SU-DHL-6 (cell line): ENCODE measurements at regions not wholly inside any gene's neighbourhood (a gene's known extent, or its start where the extent isn't known, plus 50 kb on each side); places are given as distances from the start of the nearest gene placed in this dataset.

Experiments used
- H2AFZ ChIP-seq: fragments of 200-600 bp; sonication (generic); 2 replicates; pipeline ENCODE4 v1.6.1; 2014; ENCODE audit warnings: low read depth, mild to moderate bottlenecking, moderate library complexity, mixed read lengths, antibody characterized with exemption, low read length; ENCODE audit not compliant: severe bottlenecking
- H3F3A ChIP-seq: fragments of 200-600 bp; shearing (Covaris generic); 2 replicates; pipeline ENCODE4 v1.6.0; 2016; ENCODE audit warnings: antibody characterized with exemption, mild to moderate bottlenecking; ENCODE audit not compliant: insufficient read depth
- H3K27ac ChIP-seq: fragments of 200-600 bp; sonication (generic); 2 replicates; pipeline ENCODE4 v1.5.1; 2016; ENCODE audit warnings: low read depth, mild to moderate bottlenecking, low read length, moderate library complexity, mixed read lengths
- H3K27me3 ChIP-seq: fragments of 200-600 bp; sonication (generic), shearing (Covaris generic); 2 replicates; pipeline ENCODE4 v1.6.0; 2014; ENCODE audit warnings: mild to moderate bottlenecking, low read length
- H3K36me3 ChIP-seq: fragments of 200-600 bp; sonication (generic); 2 replicates; pipeline ENCODE4 v1.6.1; 2014; ENCODE audit warnings: mild to moderate bottlenecking, low read length, mixed read lengths
- H3K4me2 ChIP-seq: fragments of 300-600, 200-600 bp; shearing (Covaris generic), sonication (generic); 2 replicates; pipeline ENCODE4 v1.6.0; 2014; ENCODE audit warnings: low read length, low read depth, mild to moderate bottlenecking; ENCODE audit not compliant: poor library complexity, severe bottlenecking
- H3K4me3 ChIP-seq: fragments of 200-600 bp; sonication (generic); 2 replicates; pipeline ENCODE4 v1.5.1; 2014; ENCODE audit warnings: antibody characterized with exemption, low read length, mild to moderate bottlenecking, mixed read lengths; ENCODE audit not compliant: insufficient read depth, poor library complexity, severe bottlenecking
- H3K79me2 ChIP-seq: fragments of 200-600 bp; sonication (generic); 2 replicates; pipeline ENCODE4 v1.6.1; 2014; ENCODE audit warnings: mild to moderate bottlenecking, low read length, moderate library complexity; ENCODE audit not compliant: insufficient read depth
- H3K9ac ChIP-seq: fragments of 200-600 bp; sonication (generic); 2 replicates; pipeline ENCODE4 v1.7.0; 2014; ENCODE audit warnings: mild to moderate bottlenecking, low read length
- H3K9me2 ChIP-seq: fragments of 200-600 bp; sonication (generic); replicated peaks from 2 replicates; pipeline ENCODE4 v1.6.1; 2014; ENCODE audit warnings: low read length; ENCODE audit not compliant: insufficient read depth
- H3K9me3 ChIP-seq: fragments of 200-600 bp; sonication (generic); 2 replicates; pipeline ENCODE4 v1.6.1; 2014; ENCODE audit warnings: low read length, mixed read lengths; ENCODE audit not compliant: insufficient read depth
- H4K20me1 ChIP-seq: fragments of 200-600 bp; sonication (generic); 2 replicates; pipeline ENCODE4 v1.6.1; 2014; ENCODE audit warnings: low read depth, mild to moderate bottlenecking, antibody characterized with exemption, low read length, moderate library complexity, mixed read lengths
- CTCF ChIP-seq: fragments of 200-600 bp; sonication (generic); IDR thresholded peaks from one replicate; pipeline ENCODE4 v1.5.1; 2017; ENCODE audit warnings: antibody characterized with exemption, mild to moderate bottlenecking, low read length, moderate library complexity; ENCODE audit not compliant: insufficient read depth, poor library complexity, severe bottlenecking
- EZH2phosphoT487 ChIP-seq: fragments of 200-600 bp; sonication (generic), shearing (Covaris generic); conservative IDR thresholded peaks from 2 replicates; pipeline ENCODE4 v1.6.1; 2018; ENCODE audit warnings: mild to moderate bottlenecking, antibody characterized with exemption, low read length, moderate library complexity, mixed read lengths

- H3K36me3 ChIP-seq = no peaks in the 10 kb centered on the region
- no peaks in the 10 kb centered on the region for H3K27me3 ChIP-seq
- no peak overlapping the region for H3K4me3 ChIP-seq
- H3K9me2 ChIP-seq = no peaks in the 10 kb centered on the region
- H3K79me2 ChIP-seq = no peaks in the 10 kb centered on the region
- TF ChIP-seq CTCF (no peak), EZH2phosphoT487 (no peak)
- no peaks in the 10 kb centered on the region for H4K20me1 ChIP-seq
- no peaks in the 10 kb centered on the region for H3F3A ChIP-seq
- no peaks in the 10 kb centered on the region for H3K9me3 ChIP-seq
- no peak overlapping the region for H3K27ac ChIP-seq
- H2AFZ ChIP-seq = no peak overlapping the region
- no peak overlapping the region for H3K9ac ChIP-seq
- no peak overlapping the region for H3K4me2 ChIP-seq
These were observed 245.0 kb upstream of the IRX5 start for GRCh38 chr16:54685682-54686081.

- H3K36me3 ChIP-seq = no peaks in the 10 kb centered on the region
- no peak overlapping the region for H3K4me3 ChIP-seq
- no peak for TF ChIP-seq EZH2phosphoT487
- TF ChIP-seq CTCF = no peak
- H3K27me3 ChIP-seq = no peaks in the 10 kb centered on the region
- H3K9me2 ChIP-seq = no peaks in the 10 kb centered on the region
- H3K4me2 ChIP-seq = no peak overlapping the region
- no peak overlapping the region for H2AFZ ChIP-seq
- no peak overlapping the region for H3K27ac ChIP-seq
- no peaks in the 10 kb centered on the region for H3F3A ChIP-seq
- H3K9me3 ChIP-seq = no peaks in the 10 kb centered on the region
- H3K79me2 ChIP-seq = no peaks in the 10 kb centered on the region
- no peak overlapping the region for H3K9ac ChIP-seq
- H4K20me1 ChIP-seq = no peaks in the 10 kb centered on the region
These were observed 251.1 kb upstream of the IRX5 start for GRCh38 chr16:54679531-54679930.

GRCh38 chr16:54677308-54677950, 253.2 kb upstream of the IRX5 start:
- H3K9ac ChIP-seq = no peak overlapping the region
- no peaks in the 10 kb centered on the region for H3F3A ChIP-seq
- no peaks in the 10 kb centered on the region for H4K20me1 ChIP-seq
- no peak overlapping the region for H3K27ac ChIP-seq
- no peaks in the 10 kb centered on the region for H3K79me2 ChIP-seq
- no peak overlapping the region for H2AFZ ChIP-seq
- H3K36me3 ChIP-seq = no peaks in the 10 kb centered on the region
- TF ChIP-seq CTCF = no peak
- H3K9me2 ChIP-seq = no peaks in the 10 kb centered on the region
- no peak overlapping the region for H3K4me3 ChIP-seq
- H3K4me2 ChIP-seq = no peak overlapping the region
- H3K9me3 ChIP-seq = no peaks in the 10 kb centered on the region
- H3K27me3 ChIP-seq = no peaks in the 10 kb centered on the region
